ENCODE measurements at regions not wholly inside any gene's neighbourhood (a gene's known extent, or its start where the extent isn't known, plus 50 kb on each side); places are given as distances from the start of the nearest gene placed in this dataset.

GRCh38 chr6:113375950-113376846 lies 480.9 kb upstream of the MARCKS start:
- DNase-seq (ENCODE audit: low read depth): peak; percentile 89

DNA sequence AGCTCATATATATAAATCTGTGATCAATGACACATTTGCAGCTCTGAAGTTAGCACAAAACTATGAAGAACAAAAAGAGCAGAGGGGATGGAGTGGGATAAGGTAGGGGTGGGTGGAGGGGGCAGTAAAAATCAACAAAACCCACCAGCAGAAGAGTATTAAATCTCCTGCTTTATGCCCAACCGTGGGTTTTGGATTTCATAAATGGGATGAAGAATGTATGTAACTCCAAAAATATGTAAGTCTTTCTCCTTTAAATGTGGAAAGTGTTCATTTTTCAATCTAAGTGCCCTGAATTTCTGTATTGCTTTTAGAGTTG lies 480.3 kb upstream of the MARCKS start:
- no peak for DNase-seq (ENCODE audit: low read depth)

DNA sequence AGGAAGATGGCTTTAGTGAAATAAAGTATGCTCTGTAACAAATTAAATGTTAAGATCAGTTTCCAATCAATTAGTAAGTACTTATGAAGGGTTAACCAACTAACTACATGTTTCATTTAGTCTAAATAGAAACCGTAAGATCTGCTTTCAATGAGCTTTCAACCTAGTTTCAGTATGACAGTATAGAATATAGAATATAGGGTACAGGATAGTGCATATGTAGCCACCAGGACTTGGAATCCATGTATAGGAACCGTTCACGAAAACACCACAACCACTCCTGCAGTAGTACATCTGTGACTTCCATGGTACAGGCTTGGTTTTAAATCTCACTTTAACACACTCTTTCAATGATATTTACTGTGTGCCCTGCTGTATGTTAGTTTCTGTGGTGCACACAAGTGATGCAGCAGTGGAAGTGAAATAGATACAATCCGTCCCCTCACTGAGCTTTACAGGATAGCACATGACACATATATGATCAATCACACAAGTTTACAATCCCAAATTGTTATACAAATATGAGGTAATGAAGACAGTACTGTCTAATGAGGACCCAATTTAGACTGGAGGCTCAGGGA lies 479.7 kb upstream of the MARCKS start:
- DNase-seq (ENCODE audit: low read depth): no peak

- no peak for DNase-seq (ENCODE audit: low read depth)
Observed at GRCh38 chr6:113380591-113380990, 476.6 kb upstream of the MARCKS start.

GRCh38 chr6:113381232-113381631 lies 475.9 kb upstream of the MARCKS start:
- DNase-seq (ENCODE audit: low read depth): peak; percentile 76

GRCh38 chr6:113381959-113382358 lies 475.2 kb upstream of the MARCKS start:
- DNase-seq (ENCODE audit: low read depth): peak; percentile 64

DNA sequence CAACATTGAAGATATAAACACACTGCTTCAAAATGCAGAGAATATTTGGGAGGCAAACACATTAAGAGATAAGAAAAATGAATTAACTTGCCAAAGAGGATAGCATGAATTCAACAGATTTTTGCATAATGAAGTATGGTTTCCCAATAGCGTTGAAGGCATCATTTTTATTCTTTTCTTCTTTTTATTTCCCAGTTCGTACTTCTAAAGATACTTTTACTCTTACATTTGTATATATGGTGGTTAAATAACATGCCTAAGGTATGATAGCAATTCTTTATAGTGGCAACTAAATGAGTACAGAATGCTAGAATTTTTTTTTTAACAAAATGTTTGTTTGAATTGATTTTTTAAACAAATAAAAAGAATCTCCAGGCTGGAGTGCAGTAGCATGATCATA lies 473.4 kb upstream of the MARCKS start:
- DNase-seq (ENCODE audit: low read depth): peak; percentile 28

DNA sequence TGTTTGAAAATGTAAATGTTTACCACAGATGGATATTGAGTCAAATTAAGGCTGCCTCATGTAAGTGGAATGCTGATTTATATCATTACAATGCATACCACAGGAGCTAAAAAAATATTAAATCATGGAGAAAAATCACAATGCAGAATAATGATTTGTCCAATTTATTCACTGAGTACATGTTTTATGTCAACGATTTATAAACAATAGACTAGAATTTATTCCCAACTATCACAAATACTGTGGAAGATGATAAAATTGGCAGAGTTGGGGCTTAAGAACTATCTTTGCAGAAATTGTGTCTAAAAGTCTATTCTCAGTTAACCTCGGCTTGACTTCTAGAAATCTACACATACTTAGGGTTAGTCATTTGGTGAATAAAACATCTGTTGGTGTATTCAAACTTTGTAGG lies 472.1 kb upstream of the MARCKS start:
- DNase-seq (ENCODE audit: low read depth): peak; percentile 80

DNA sequence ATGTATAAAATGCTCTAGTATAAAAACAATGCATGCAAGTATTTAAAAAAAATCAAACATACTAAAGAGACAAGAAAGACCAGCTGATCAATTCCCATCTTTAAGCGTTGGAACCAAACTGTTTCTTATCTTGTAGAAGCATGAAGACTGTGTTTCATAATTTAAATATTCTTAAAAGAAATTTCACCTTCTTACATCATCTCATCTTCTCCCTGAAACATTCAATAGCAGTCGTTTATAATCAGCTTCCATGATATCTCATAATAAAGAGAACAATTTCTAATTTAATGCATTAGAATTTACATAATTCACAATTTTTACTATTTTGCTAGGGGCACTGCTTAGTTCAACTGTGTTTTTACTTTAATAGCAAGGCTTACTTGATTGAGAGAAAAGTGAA lies 468.1 kb upstream of the MARCKS start:
- no peak for DNase-seq (ENCODE audit: low read depth)

- DNase-seq (ENCODE audit: low read depth): no peak
Observed at GRCh38 chr6:113392551-113393055, 464.5 kb upstream of the MARCKS start.

DNA sequence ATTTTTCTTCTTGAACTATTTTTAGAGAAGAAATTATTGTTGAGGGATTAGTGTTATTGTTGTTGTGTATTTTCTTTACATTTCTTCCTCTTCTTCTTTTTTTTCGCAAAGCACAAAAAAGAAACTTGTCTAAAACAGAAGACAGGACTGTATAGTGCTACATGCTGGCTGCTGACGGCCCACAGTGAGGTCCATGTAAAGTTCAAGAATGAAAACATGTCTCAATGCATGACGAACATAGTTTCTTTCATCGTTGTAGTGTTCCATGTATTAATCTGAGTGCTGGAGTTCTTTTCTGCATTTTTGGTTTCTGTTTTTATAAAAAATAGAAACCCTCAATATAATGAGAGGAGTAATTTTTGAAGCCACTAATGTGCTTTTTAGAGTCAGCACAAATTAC lies 462.9 kb upstream of the MARCKS start:
- DNase-seq (ENCODE audit: low read depth): no peak

DNA sequence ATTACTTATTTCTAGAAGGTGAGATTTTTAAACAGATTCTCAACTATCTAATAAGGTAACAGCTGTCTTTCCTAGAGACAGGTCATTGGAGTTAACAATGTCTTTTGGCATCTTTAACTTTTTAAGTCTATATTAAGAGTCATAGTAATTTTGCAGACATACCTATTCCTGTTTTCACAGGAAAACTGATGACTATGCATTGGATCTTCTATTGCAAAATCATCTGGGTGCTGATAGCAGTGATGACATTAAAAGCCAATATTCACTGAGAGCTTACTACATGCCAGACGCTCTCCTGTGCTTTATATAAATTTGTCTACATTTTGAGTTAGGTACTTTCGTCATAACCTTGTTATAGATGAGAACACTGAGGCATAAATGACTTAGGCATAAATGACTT lies 462.4 kb upstream of the MARCKS start:
- no peak for DNase-seq (ENCODE audit: low read depth)

DNA sequence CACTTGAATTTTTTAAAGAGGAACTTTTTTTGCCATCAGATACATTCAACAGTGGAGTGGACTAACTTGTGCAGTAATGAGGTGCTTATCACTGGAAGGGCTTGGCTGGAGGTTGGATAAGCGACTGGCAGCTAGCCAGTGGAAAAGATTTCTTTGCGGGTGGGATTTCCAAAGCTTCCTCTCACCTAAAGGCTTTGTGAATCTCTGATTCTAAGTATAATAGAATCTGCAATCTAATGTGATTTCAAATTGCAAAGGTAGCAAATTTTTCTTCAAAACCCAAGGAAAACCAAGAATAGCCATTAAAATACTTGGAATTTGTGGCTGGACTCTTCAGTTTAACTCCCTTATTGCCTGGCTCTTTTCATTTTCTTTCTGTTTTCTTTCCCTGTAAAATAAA lies 460.4 kb upstream of the MARCKS start:
- DNase-seq (ENCODE audit: low read depth): no peak

- DNase-seq (ENCODE audit: low read depth): no peak
Observed at GRCh38 chr6:113397236-113397635, 459.9 kb upstream of the MARCKS start.

GRCh38 chr6:113401231-113401630 lies 455.9 kb upstream of the MARCKS start:
- no peak for DNase-seq (ENCODE audit: low read depth)

DNA sequence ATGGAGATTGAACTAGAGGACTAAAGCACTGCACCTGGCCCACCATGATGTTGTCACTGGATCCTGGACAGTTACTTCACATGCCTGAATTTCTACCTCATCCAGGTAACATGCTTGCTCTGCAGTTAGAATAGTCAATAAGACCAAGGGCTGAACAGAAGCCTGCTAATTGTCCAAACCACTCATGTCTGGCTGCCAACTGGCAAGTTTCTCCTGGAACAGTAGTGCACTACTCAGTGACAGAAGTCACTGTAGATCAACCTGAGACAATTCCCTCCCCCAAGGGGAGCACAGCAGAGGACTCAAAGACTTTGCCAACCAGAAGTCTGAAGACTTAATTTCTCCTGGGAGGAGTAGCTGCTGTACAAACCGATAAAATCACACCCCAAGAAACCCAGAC lies 454.6 kb upstream of the MARCKS start:
- DNase-seq (ENCODE audit: low read depth): no peak

DNA sequence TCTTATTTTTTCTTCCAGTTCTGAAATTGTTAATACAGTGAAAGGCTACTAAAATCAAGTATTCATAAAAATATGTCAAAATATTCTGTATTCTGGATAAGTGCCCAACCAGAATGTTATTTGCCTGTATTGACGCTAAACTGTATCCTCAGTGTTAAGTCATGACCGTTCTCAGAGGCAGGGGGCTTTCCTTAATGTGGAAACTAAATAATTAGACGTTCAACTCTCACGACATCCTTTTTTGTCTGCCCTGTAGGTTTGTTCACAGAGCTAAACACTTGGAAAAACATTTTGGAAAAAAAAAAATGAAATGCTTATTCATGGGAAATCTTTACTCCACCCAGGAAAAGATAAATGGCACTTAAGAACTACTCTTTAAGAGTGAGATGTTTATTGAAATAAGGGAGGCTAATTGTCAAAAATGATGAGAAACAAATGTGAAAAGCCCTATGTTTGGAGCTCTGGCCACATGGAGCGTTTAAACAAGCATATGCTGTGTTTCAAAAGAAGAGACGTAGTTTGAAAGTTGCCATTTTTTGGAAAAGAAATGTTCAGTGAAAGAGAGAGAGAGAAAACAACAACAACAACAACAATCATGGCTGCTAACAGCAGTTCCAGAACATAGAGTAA lies 453.1 kb upstream of the MARCKS start:
- no peak for DNase-seq (ENCODE audit: low read depth)

DNA sequence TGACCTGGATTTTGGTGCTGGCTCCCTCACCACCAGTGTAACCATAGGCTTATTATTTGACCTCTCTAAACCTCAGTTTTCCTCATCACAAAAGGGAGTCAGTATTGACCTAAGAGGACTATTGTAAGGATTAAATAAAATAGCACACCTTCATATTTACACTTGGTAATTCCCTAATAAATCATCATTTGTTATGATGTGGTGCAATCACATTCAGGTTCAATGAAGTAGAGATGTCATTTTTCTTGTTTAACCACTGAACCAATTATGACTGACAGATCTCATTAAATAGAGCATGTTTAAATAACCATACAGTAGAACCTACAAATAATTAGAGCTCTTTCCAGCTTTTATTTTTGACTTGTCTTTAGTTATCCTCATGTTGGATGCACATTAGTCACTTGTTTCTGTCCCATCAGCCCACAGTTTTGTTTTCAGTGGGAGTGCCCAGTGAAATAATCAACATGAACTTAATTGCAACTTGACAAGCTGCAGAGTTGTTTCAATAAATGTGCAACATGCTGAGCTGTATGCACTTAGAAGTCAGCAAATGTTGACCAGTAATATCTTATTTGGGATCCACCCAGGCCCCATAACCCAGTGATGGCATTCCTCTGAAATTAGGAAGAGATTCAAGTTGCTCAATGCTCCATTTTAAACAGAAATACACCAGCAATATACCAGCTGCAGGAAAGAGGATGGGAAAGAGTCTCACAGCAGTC lies 451.7 kb upstream of the MARCKS start:
- DNase-seq (ENCODE audit: low read depth): no peak

DNA sequence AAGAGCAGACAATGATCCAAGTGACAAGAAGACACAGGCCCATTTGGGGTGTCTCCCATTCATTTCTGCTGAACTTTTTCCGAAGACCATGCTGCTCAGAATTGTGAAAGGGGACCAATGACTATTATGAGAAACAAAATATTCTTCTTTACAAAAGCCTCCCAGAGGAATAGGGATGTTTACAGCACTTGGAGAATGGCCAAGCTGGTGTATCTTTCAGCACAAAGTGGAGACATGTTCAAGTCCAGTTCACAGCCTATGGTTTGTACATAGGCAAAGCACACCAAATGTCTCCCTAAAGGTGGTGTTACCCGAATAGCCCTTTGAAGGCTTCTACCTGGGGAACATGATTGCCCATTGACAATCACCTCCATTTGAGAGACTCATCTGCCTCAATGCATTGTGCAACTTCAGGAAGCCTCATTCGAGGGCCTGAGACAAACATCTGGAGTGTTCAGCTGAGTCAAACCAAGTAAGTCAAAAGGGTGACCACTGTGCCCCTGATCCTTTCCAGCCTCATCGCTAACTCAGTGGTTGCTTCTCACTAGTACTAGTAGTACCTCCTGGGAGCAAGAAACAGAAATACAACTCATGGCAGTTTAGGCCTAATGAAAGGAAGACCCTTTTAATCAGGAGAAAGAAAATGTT lies 451.0 kb upstream of the MARCKS start:
- DNase-seq (ENCODE audit: low read depth): no peak

DNA sequence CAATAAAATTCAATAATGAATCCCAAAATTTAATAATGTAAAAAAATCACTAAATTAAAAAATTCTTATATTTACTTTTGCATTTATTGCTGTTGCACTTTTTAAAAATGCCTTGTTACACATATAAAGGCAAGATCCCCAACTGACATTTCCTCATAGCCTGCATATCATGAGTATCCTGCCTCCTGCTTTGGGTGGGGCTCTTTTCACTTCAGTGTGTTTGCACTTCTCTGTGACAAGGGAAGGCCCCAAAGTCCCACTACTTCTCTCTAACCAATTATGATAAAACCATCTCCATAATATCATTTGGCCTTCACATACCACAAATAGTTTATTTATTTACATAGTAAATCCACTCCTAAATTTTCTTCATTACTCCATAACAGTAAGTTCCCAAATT lies 446.1 kb upstream of the MARCKS start:
- DNase-seq (ENCODE audit: low read depth): peak; percentile 23

DNA sequence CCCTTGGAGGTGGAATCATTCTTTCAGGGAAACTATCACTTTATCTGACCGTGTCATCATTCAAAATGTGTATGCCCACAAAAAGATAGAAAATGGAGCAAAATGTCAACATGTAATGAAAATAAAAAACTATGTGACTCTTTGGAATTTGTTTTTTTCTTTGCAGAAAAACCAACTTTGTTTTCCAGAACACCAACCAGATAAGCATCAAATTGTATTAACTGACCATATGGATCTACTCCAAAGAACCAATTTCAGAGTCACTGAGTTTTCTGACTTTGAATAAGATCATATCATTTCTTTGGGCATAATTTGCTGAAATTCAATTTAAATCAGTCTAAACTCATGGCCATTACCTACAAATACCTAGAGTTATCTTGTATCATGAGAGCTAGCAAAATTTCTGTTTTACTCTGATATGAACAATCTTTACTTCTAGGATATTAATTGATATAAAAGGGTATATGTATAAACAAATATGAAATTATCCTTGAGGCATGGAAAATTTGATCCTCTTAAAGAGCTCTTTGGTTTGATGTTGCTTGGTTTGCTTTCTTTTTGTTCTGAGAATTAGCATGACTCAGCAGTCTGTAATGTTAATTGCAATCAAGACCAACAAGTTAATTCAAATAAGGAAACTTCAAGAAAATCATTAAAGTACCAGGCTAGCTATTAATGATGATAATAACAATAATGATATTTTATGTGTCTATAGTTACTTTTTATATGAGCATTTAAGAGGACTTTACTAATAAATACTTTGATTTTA lies 444.4 kb upstream of the MARCKS start:
- no peak for DNase-seq (ENCODE audit: low read depth)

Measured in ELR (cell line).